Adrenal gland (tissue), 9 donors: ENCODE measurements at regions not wholly inside any gene's neighbourhood (a gene's known extent, or its start where the extent isn't known, plus 50 kb on each side); places are given as distances from the start of the nearest gene placed in this dataset.

ENCODE experiments used
- DNase-seq, 7 donors: peaks; one replicate each; pipeline ENCODE4 v3.0.0-alpha.2; 2019 to 2020
- H3K27ac ChIP-seq, 5 donors: fragments of 200-600 bp; sonication (generic) in 4 of 5; 1 replicate in 3 of 5; 2 replicates in 2 of 5; pipeline versions ENCODE4 v1.5.1 to v1.8.0; 2016 to 2020; ENCODE audit warnings: mild to moderate bottlenecking in 1 of 5
- H3K27me3 ChIP-seq: fragments of 200-600 bp; 2 replicates; pipeline ENCODE4 v1.8.0; 2021
- H3K36me3 ChIP-seq, 2 donors: fragments of 200-600 bp; replicated peaks in 1 of 2; 1 replicate in 1 of 2; 2 replicates in 1 of 2; pipeline versions ENCODE4 v1.5.1 to v1.8.0; 2018 to 2022
- H3K4me1 ChIP-seq, 2 donors: fragments of 200-600 bp; replicated peaks in 1 of 2; 1 replicate in 1 of 2; 2 replicates in 1 of 2; pipeline versions ENCODE4 v1.5.1 to v1.8.0; 2018 to 2021
- H3K4me3 ChIP-seq, 4 donors: fragments of 200-600 bp; sonication (generic) in 3 of 4; one replicate each; pipeline ENCODE4 v1.5.1; 2016 to 2018
- H3K9me3 ChIP-seq, 3 donors: fragments of 200-600 bp; sonication (generic) in 1 of 3; replicated peaks in 1 of 3; 1 replicate in 2 of 3; 2 replicates in 1 of 3; pipeline versions ENCODE4 v1.5.1 to v1.8.0; 2016 to 2021
- CTCF ChIP-seq, 6 experiments: fragments of 450-650 bp in 4 of 6; fragments of 200-600 bp in 2 of 6; sonication (generic) in 1 of 6; IDR thresholded peaks; 1 replicate in 5 of 6; 2 replicates in 1 of 6; pipeline versions ENCODE4 v1.5.1 to v1.8.0; 2016 to 2021; ENCODE audit warnings: antibody characterized with exemption in 6 of 6, mild to moderate bottlenecking in 2 of 6, moderate library complexity in 1 of 6
- POLR2A ChIP-seq, 2 donors: fragments of 450-650 bp; IDR thresholded peaks; one replicate each; pipeline ENCODE4 v1.6.1; 2017; ENCODE audit warnings: antibody characterized with exemption in 2 of 2, mild to moderate bottlenecking in 2 of 2, moderate library complexity in 1 of 2
- whole genome bisulfite sequencing, 4 donors: extraction: QIAGEN DNeasy Blood & Tissue Kit in 2 of 4; methylation state at CpG; one replicate each; pipeline versions ENCODE4 v1.1.5 to v1.1.7; 2013 to 2017; 5-methylcytosine and 5-hydroxymethylcytosine counted together
- intact Hi-C, 2 donors: fragments of 100-400 bp; cut with DNase I; formaldehyde crosslinking; loops; one replicate each; pipeline versions ENCODE4 v1.14.1 to v1.15.0; 2022 to 2023
- donor health status: healthy with polysubstance abuse.
- donor health status: Bipolar disorder and iron deficiency.
- donor health status: DM: yes; HTN: yes; CAD: no.
- donor health status: DM: no; HTN: no; CAD: no.
- donor health status: DM: no; HTN: no; CAD: no.

GRCh38 chr5:96601200-96601599, 61.0 kb upstream of the CAST start:
- no peaks in the 10 kb centered on the region for H3K9me3 ChIP-seq
- no peak overlapping the region for H3K27ac ChIP-seq
- DNase-seq = no peak
- H3K4me1 ChIP-seq = peaks cover 0 to 5% of the 10 kb centered on the region in 2 donors
- no peaks in the 10 kb centered on the region for H3K27me3 ChIP-seq
- H3K36me3 ChIP-seq = no peaks in the 10 kb centered on the region
- TF ChIP-seq POLR2A (IDR thresholded peaks at IDR 0.05) = no peak
- 39 to 44% (median 40%) methylated on average over 5 of the region's 5 CpGs for WGBS, 4 donors
- H3K4me3 ChIP-seq = no peak overlapping the region
- intact Hi-C loops = loop anchor here in 1 of 2 donors (5.0 to 10.0 kb wide), 2 partner anchors 254 to 746 kb away; no protein-coding TSS in a partner anchor

GRCh38 chr5:96601715-96602244, 60.4 kb upstream of the CAST start:
- no peaks in the 10 kb centered on the region for H3K36me3 ChIP-seq
- DNase-seq = peak; percentile 31 to 77 (median 67)
- no peak overlapping the region for H3K4me3 ChIP-seq
- no peaks in the 10 kb centered on the region for H3K27me3 ChIP-seq
- H3K27ac ChIP-seq = no peak overlapping the region
- peaks cover 0 to 5% of the 10 kb centered on the region in 2 donors for H3K4me1 ChIP-seq
- intact Hi-C loops = loop anchor here in 1 of 2 donors (5.0 to 10.0 kb wide), 2 partner anchors 254 to 747 kb away; no protein-coding TSS in a partner anchor
- no peaks in the 10 kb centered on the region for H3K9me3 ChIP-seq
- TF ChIP-seq POLR2A (IDR thresholded peaks at IDR 0.05) = no peak
- TF ChIP-seq CTCF (IDR thresholded peaks at IDR 0.05) = peak; percentile 63 to 85 (median 76)
- 12 to 23% (median 15%) methylated on average over 3 to 4 of the region's 4 CpGs for WGBS, 4 donors

- no peaks in the 10 kb centered on the region for H3K36me3 ChIP-seq
- H3K4me3 ChIP-seq = no peak overlapping the region
- DNase-seq = no peak
- H3K27ac ChIP-seq = no peak overlapping the region
- no peaks in the 10 kb centered on the region for H3K9me3 ChIP-seq
- peaks cover 0 to 5% of the 10 kb centered on the region in 2 donors for H3K4me1 ChIP-seq
- TF ChIP-seq CTCF (IDR thresholded peaks at IDR 0.05) (no peak), POLR2A (IDR thresholded peaks at IDR 0.05) (no peak)
- 74 to 91% (median 86%) methylated on average over 4 of the region's 4 CpGs for WGBS, 4 donors
- H3K27me3 ChIP-seq = no peaks in the 10 kb centered on the region
- intact Hi-C loops = loop anchor here in 1 of 2 donors (5.0 to 10.0 kb wide), 2 partner anchors 255 to 748 kb away; no protein-coding TSS in a partner anchor
Measured at GRCh38 chr5:96602776-96603175, 59.4 kb upstream of the CAST start.

GRCh38 chr5:96605144-96605837, 56.9 kb upstream of the CAST start:
- Histone ChIP-seq H3K27ac (no peak overlapping the region), H3K27me3 (no peaks in the 10 kb centered on the region), H3K36me3 (no peaks in the 10 kb centered on the region), H3K4me1 (peaks cover 0 to 5% of the 10 kb centered on the region in 2 donors), H3K4me3 (no peak overlapping the region), H3K9me3 (no peaks in the 10 kb centered on the region)
- TF ChIP-seq CTCF (IDR thresholded peaks at IDR 0.05) (no peak), POLR2A (IDR thresholded peaks at IDR 0.05) (no peak)
- intact Hi-C loops = loop anchor here in 1 of 2 donors (10.0 kb wide), 1 partner anchor 750 kb away; no protein-coding TSS in a partner anchor
- 42 to 72% (median 62%) methylated on average over 1 of the region's 1 CpG for WGBS, 4 donors
- no peak for DNase-seq
